ENCODE measurements at regions not wholly inside any gene's neighbourhood (a gene's known extent, or its start where the extent isn't known, plus 50 kb on each side); places are given as distances from the start of the nearest gene placed in this dataset.

- TF ChIP-seq ZNF174 (CRISPR knock-in tag; IDR thresholded peaks at IDR 0.05) (no peak), IRF9 (tag; IDR thresholded peaks at IDR 0.05) (no peak), SMC3 (conservative IDR thresholded peaks at IDR 0.05; ENCODE audit: insufficient read depth, low read depth, low read length) (no peak), MEIS2 (IDR thresholded peaks at IDR 0.05; ENCODE audit: partially characterized antibody) (no peak), CTCF (IDR thresholded peaks at IDR 0.05 in 2 of 3, conservative IDR thresholded peaks at IDR 0.05 in 1 of 3; ENCODE audit: insufficient read depth in 2 of 3, low read depth in 1 of 3, low read length in 3 of 3) (no peak), SMAD4 (CRISPR knock-in tag; conservative IDR thresholded peaks at IDR 0.05) (no peak), COPS2 (conservative IDR thresholded peaks at IDR 0.05) (no peak), ZNF134 (CRISPR knock-in tag; conservative IDR thresholded peaks at IDR 0.05) (no peak), TAF1 (IDR thresholded peaks at IDR 0.05; ENCODE audit: control insufficient read depth, extremely low read depth, insufficient read depth, low read length, severe bottlenecking) (no peak), REST (IDR thresholded peaks at IDR 0.05; ENCODE audit: borderline replicate concordance) (no peak), REST (CRISPR knock-in tag; IDR thresholded peaks at IDR 0.05; ENCODE audit: low read depth) (no peak), E2F1 (CRISPR knock-in tag; IDR thresholded peaks at IDR 0.05) (no peak), FOS (IDR thresholded peaks at IDR 0.05; ENCODE audit: extremely low read depth, insufficient read length) (no peak), NFIC (IDR thresholded peaks at IDR 0.05) (no peak), ZBED1 (IDR thresholded peaks at IDR 0.05) (no peak)
Observed at GRCh38 chr12:60594035-60594711, 998.3 kb downstream of the SLC16A7 start.

Data from K562 (cell line).